Common myeloid progenitor, CD34-positive (primary cell): ENCODE measurements at regions not wholly inside any gene's neighbourhood (a gene's known extent, or its start where the extent isn't known, plus 50 kb on each side); places are given as distances from the start of the nearest gene placed in this dataset.

ENCODE experiments used
- CTCF ChIA-PET: fragments of 350-600 bp; sonication (Branson Sonifier 250); formaldehyde crosslinking; loops from one replicate; lab custom pipeline; 2021; ENCODE audit warnings: antibody characterized with exemption; lab: Charles Lee
- POLR2A ChIA-PET: fragments of 350-600 bp; sonication (Branson Sonifier 250); formaldehyde crosslinking; loops from one replicate; lab custom pipeline; 2021; ENCODE audit warnings: antibody characterized with exemption; lab: Charles Lee
- DNase-seq, 3 donors: peaks; one replicate each; pipeline versions ENCODE4 v3.0.0 to v3.0.0-alpha.2; 2013
- H3K27ac ChIP-seq, 2 experiments: 1 replicate in 1 of 2; 2 replicates in 1 of 2; pipeline ENCODE4 v1.7.0; 2013; ENCODE audit warnings: inconsistent platforms in 2 of 2, low read length in 2 of 2, mild to moderate bottlenecking in 2 of 2, low read depth in 1 of 2, moderate library complexity in 1 of 2; ENCODE audit not compliant: severe bottlenecking in 2 of 2, insufficient read depth in 1 of 2, poor library complexity in 1 of 2
- H3K27me3 ChIP-seq, 5 experiments: replicated peaks in 2 of 5; 1 replicate in 3 of 5; 2 replicates in 2 of 5; pipeline versions ENCODE4 v1.6.1 to v1.7.0; 2013; ENCODE audit warnings: low read length in 4 of 5, mild to moderate bottlenecking in 2 of 5, moderate library complexity in 2 of 5, inconsistent platforms in 1 of 5; ENCODE audit not compliant: insufficient read depth in 5 of 5, control insufficient read depth in 4 of 5
- H3K36me3 ChIP-seq, 4 experiments: 1 replicate in 2 of 4; 2 replicates in 2 of 4; pipeline versions ENCODE4 v1.6.1 to v1.7.0; 2013; ENCODE audit warnings: low read length in 3 of 4, control low read depth in 1 of 4, mild to moderate bottlenecking in 1 of 4; ENCODE audit not compliant: control insufficient read depth in 4 of 4, insufficient read depth in 4 of 4
- H3K4me1 ChIP-seq, 4 experiments: 1 replicate in 3 of 4; 2 replicates in 1 of 4; pipeline versions ENCODE4 v1.6.1 to v1.7.1; 2013; ENCODE audit warnings: low read length in 3 of 4, mild to moderate bottlenecking in 3 of 4, control low read depth in 1 of 4, inconsistent platforms in 1 of 4, moderate library complexity in 1 of 4; ENCODE audit not compliant: control insufficient read depth in 4 of 4, insufficient read depth in 4 of 4; ENCODE audit errors: control extremely low read depth in 1 of 4
- H3K4me3 ChIP-seq, 7 experiments: 1 replicate in 4 of 7; 2 replicates in 3 of 7; pipeline versions ENCODE4 v1.5.1 to v1.7.0; 2013; ENCODE audit warnings: mild to moderate bottlenecking in 7 of 7, low read length in 6 of 7, moderate library complexity in 6 of 7, inconsistent platforms in 2 of 7, low read depth in 2 of 7, control low read depth in 1 of 7; ENCODE audit not compliant: insufficient read depth in 4 of 7, control insufficient read depth in 1 of 7; ENCODE audit errors: extremely low read depth in 1 of 7
- H3K9me3 ChIP-seq, 5 experiments: 1 replicate in 4 of 5; 2 replicates in 1 of 5; pipeline versions ENCODE4 v1.6.1 to v1.7.1; 2013; ENCODE audit warnings: low read length in 4 of 5, mild to moderate bottlenecking in 2 of 5, inconsistent platforms in 1 of 5, low read depth in 1 of 5, moderate library complexity in 1 of 5; ENCODE audit not compliant: control insufficient read depth in 4 of 5, insufficient read depth in 2 of 5; ENCODE audit errors: control extremely low read depth in 1 of 5
- WGBS: methylation state at CpG from one replicate; pipeline ENCODE4 v1.1.5; 2013; ENCODE audit not compliant: insufficient coverage; 5-methylcytosine and 5-hydroxymethylcytosine counted together

- no peaks in the 10 kb centered on the region for H3K27me3 ChIP-seq
- CTCF ChIA-PET = no interaction called here
- H3K4me1 ChIP-seq = no peaks in the 10 kb centered on the region
- H3K9me3 ChIP-seq = peaks cover 0 to 3% (median 0%) of the 10 kb centered on the region in 5 experiments
- H3K27ac ChIP-seq = no peak overlapping the region
- no peak for DNase-seq
- POLR2A ChIA-PET = no interaction called here
- WGBS = no CpG with 5 or more reads among the region's 19 CpGs
- H3K4me3 ChIP-seq = no peak overlapping the region
- no peaks in the 10 kb centered on the region for H3K36me3 ChIP-seq
Observed at GRCh38 chr2:150542172-150542571, 54.7 kb upstream of the RND3 start.

GRCh38 chr2:150538651-150539201 is 51.3 kb upstream of the RND3 start:
- ChIA-PET CTCF (no interaction called here), POLR2A (no interaction called here)
- Histone ChIP-seq H3K27me3 (no peaks in the 10 kb centered on the region), H3K36me3 (no peaks in the 10 kb centered on the region), H3K27ac (no peak overlapping the region), H3K9me3 (peaks cover 0 to 3% (median 0%) of the 10 kb centered on the region in 5 experiments), H3K4me1 (no peaks in the 10 kb centered on the region), H3K4me3 (no peak overlapping the region)
- DNase-seq = no peak
- 97% methylated on average over 7 of the region's 7 CpGs for WGBS
